Cardiac fibroblast (primary cell): ENCODE measurements at regions not wholly inside any gene's neighbourhood (a gene's known extent, or its start where the extent isn't known, plus 50 kb on each side); places are given as distances from the start of the nearest gene placed in this dataset.

Experiments
- DNase-seq, 2 donors: peaks; one replicate each; pipeline versions ENCODE4 v3.0.0 to v3.0.0-alpha.2; 2010; ENCODE audit warnings: low read depth in 2 of 2
- H3K4me3 ChIP-seq, 2 donors: replicated peaks in 1 of 2; 1 replicate in 1 of 2; 2 replicates in 1 of 2; pipeline ENCODE4 v1.5.1; 2011; ENCODE audit warnings: low read depth in 2 of 2, low read length in 2 of 2, mild to moderate bottlenecking in 2 of 2, moderate library complexity in 1 of 2
- TF ChIP-seq, protein P1 (sequence below): IDR thresholded peaks from one replicate; pipeline ENCODE4 v1.5.1; 2011; ENCODE audit warnings: low read depth, mild to moderate bottlenecking, low read length, inconsistent platforms

DNA sequence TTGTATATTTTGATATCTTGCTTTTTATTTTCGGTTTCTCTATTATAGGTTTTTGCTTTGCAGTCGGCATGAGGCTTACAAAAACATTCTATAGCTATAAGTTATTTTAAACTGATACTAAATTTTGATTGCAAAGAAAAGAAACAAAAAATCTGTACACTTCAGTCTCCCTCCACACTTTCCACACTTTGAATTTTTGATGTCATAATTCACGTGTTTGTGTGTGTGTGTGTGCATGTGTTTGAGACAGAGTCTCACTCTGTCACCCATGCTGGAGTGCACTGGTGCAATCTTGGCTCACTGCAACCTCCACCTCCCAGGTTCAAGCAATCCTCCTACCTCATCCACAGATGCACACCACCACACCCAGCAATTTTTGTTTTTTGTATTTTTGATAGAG is 124.9 kb downstream of the MRPS30 start:
- no peak overlapping the region for H3K4me3 ChIP-seq
- no peak for DNase-seq
- TF ChIP-seq, protein P1, sequence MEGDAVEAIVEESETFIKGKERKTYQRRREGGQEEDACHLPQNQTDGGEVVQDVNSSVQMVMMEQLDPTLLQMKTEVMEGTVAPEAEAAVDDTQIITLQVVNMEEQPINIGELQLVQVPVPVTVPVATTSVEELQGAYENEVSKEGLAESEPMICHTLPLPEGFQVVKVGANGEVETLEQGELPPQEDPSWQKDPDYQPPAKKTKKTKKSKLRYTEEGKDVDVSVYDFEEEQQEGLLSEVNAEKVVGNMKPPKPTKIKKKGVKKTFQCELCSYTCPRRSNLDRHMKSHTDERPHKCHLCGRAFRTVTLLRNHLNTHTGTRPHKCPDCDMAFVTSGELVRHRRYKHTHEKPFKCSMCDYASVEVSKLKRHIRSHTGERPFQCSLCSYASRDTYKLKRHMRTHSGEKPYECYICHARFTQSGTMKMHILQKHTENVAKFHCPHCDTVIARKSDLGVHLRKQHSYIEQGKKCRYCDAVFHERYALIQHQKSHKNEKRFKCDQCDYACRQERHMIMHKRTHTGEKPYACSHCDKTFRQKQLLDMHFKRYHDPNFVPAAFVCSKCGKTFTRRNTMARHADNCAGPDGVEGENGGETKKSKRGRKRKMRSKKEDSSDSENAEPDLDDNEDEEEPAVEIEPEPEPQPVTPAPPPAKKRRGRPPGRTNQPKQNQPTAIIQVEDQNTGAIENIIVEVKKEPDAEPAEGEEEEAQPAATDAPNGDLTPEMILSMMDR = no peak

DNA sequence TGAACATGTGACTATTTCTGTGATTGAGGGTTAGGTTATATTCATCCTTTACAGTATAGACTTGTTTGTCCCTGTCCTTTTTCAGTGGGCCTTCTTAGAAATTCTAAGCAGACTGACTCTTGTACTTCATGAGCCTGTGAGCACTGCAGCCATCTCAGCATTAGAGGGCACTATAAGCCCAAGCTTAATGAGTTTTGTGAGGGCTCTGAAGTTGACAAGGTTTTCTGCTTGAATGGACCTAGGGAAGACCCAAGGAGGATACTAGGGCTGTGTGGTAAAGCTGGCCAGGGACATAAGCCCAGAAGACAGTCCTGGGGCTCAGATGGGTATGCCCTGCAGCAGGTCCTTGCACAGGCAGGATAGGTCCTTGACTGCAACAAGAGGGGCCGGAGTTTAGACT is 126.5 kb downstream of the MRPS30 start:
- DNase-seq = no peak
- no peak overlapping the region for H3K4me3 ChIP-seq
- TF ChIP-seq, protein P1 = no peak

DNA sequence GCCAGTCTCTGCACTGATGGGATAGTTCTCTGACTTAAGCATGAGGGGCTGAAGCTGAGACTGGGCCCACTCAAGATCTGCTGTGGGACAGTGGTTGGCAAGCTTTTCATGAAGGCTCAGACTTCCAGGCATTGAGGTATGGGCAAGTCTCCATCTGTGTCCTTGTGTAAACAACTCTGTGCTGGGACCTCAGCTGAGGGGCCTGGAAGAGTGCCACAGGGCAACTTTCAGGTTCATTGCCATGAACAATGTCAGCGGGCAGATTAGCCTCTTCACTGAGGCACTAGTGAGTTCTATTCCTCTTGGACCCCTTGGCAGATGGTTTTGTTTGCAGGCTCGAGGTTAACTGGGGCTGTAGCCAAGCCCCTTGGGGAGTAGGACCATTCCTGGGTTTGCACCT is 127.1 kb downstream of the MRPS30 start:
- H3K4me3 ChIP-seq = no peak overlapping the region
- TF ChIP-seq, protein P1 = no peak
- DNase-seq = no peak

DNA sequence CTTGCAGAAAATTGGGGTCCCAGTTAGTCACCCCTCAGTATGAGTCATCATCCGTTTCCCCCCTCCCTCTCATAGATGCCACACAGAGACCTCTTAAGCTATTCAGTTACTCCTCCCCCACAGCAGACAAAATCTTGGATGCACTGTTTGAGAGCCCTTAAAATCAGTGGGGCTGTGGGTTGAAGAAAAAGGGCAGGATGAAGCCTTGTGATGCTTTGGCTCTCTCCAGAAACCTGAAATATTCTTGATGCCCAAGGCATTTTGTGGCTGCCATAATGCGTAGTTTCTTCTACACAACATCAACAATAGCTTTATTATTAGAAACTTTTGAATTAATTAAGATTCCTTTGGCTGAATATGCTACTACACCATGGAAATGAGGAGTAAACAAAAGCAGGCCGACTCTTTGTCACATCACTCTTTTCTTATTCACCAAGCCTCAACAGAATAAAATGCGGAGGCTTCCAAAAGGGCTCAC is 133.8 kb downstream of the MRPS30 start:
- no peak overlapping the region for H3K4me3 ChIP-seq
- TF ChIP-seq, protein P1 = no peak
- no peak for DNase-seq

DNA sequence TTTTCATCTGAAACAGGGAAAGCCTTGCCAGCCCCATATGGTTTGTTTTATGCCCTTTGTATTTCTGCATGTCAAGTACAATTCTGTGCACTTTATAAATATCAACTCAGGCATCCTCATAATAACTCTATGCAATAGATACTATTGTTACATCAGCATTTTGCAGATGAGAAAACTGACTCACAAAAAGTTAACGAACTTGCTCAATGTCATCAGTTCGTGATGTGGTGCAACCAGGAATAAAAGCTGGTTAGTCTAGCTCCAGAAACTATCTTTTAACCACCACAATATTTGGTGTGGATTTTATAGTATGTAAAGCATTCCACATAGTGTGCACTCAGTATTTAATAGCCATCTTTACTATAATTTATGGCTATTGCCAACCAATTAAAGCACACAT is 134.9 kb downstream of the MRPS30 start:
- H3K4me3 ChIP-seq = no peak overlapping the region
- DNase-seq = peak in 1 of 2 donors; percentile 1
- TF ChIP-seq, protein P1 = no peak

DNA sequence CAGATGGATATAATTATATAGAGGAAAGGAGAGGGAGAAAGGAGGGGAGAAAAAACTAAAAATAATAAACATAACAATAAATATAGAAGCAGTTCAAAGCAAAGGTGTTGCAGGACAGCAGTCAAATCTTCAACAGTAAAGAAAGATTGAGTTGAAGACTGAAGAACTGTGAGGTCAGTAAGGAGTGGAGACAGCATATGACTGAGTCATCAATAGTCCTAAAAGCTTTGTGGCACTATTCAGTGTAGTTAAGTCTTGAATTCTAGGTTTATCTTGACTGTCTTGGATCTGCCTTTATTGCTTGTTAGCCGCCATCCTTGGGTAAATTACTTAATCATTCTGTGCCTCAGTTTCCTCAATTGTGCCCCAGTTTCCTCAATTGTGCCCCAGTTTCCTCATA is 137.0 kb downstream of the MRPS30 start:
- DNase-seq = no peak
- no peak overlapping the region for H3K4me3 ChIP-seq

DNA sequence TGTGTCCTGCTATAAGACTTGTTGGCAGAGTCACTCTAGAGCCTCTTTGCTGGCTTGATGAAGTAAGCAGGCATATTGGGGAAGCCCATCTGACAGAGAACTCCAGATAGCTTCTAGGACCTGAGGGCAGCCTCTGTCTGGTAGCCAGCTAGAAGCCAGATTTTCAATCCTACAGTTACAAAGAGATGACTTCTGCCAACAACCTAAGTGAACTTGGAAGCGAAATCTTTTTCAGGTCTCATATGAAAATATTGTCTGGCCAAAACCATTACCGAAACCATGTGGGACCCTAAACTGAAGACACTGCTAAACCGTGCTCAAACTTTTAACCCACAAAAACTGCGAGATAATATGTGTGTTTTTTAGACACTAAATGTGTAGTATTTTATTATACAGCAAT is 140.9 kb downstream of the MRPS30 start:
- TF ChIP-seq, protein P1 = no peak
- no peak overlapping the region for H3K4me3 ChIP-seq
- no peak for DNase-seq

More for the DNA sequence above, 137.0 kb downstream of the MRPS30 start:
- TF ChIP-seq, protein P1 = no peak
